ENCODE measurements at regions not wholly inside any gene's neighbourhood (a gene's known extent, or its start where the extent isn't known, plus 50 kb on each side); places are given as distances from the start of the nearest gene placed in this dataset.
"Not testable (repeated sequence)": the region's sequence is repeated elsewhere in the genome, so short reads cannot be mapped to it uniquely, and the experiment has no call there.

DNA sequence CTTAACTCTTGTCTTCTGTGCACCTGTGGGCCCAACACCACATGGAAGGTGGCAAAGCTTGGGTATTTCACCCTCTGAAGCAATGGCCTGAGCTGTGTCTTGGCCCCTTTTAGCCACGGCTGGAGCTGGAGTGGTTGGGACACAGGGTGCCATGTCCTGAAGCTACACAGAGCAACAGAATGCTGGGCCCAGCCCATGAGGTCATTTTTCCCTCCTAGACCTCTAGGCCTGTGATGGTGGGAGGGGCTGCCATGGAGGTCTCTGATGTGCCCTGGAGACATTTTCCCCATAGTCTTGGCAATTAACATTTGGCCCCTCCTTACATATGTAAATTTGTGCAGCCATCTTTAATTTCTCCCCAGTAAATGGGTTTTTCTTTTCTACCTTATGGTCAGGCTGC is 620.8 kb downstream of the RFPL4B start:
- DNase-seq (ENCODE audit: low read depth in 3 of 3, low spot score in 1 of 3): no peak

DNA sequence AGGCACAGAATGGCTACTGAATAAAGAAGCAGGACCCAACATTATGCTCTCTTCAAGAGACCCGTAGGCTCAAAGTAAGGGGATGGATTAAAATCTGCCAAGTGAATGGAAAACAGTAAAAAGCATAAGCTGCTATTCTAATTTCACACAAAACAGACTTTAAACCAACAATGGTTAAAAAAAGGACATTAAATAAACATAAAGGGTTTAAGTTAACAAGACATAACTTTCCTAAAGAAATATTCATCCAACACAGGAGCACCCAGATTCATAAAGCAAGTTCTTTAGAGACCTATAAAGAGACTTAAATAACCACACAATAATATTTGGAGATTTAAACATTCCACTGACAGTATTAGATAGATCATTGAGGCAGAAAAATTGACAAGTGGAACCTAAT is 624.5 kb downstream of the RFPL4B start:
- DNase-seq (ENCODE audit: low read depth in 3 of 3, low spot score in 1 of 3): no peak

DNA sequence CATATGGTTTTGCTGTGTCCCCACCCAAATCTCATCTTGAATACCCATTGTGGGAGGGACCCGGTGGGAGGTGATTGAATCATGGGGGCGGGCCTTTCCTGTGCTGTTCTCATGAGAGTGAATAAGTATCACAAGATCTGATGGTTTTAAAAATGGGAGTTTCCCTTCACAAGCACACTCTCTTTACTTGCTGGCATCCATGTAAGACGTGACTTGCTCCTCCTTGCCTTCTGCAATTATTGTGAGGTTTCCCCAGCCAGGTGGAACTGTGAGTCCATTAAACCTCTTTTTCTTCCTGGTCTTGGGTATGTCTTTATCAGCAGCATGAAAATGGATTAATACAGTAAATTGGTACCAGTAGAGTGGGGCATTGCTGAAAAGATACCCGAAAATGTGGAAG is 627.8 kb downstream of the RFPL4B start:
- DNase-seq (ENCODE audit: low read depth in 3 of 3, low spot score in 1 of 3): not testable (repeated sequence)

DNA sequence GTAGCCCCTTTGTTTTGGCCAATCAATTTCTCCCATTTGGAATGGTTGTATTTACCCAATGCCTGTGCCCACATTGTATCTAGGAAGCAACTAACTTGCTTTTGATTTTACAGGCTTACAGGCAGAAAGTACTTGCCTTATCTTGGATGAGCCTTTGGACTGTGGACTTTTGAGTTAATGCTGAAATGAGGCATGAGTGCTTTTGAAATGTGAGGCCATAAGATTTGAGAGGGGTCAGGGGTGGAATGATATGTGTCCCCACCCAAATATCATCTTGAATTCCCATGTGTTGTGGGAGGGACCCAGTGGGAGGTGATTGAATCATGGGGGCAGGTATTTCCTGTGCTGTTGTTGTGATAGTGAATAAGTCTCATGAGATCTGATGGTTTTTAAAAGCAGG is 629.4 kb downstream of the RFPL4B start:
- not testable (repeated sequence) for DNase-seq (ENCODE audit: low read depth in 3 of 3, low spot score in 1 of 3)

DNA sequence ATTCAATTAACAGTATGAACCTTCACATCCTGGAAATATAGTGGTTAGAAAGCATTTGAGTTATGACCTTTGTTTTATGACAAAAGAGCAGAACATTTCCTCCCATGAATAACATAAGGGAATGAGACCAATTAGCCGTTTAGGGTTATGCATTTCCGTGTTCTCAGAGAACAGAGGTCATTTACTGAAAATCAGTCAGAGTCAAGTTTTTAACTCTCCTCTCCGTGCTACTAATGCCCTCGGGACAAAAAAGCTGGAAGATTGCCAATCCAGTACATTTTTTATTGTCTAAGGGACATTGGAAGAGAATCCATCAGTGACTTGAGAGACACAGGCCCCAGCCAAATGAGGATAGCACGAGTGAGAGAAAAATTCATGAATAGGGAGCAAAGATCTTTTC is 632.7 kb downstream of the RFPL4B start:
- no peak for DNase-seq (ENCODE audit: low read depth in 3 of 3, low spot score in 1 of 3)

DNA sequence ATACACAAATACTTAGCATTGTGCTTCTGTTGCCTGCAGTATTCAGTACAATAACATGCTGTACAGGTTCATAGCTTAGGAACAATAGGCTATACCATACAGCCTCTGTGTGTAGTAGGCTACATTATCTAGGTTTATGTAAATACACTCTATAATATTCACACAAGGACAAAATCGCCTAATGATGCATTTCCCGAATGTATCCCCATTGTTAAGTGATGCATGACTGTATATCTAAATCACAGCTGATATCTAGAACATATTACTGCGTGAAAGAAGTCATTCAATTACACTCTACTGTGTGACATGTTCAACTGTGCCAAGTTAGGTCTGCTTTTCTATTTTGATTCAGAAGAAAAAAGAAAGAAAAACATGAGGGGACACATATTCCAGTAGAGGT is 633.5 kb downstream of the RFPL4B start:
- DNase-seq (ENCODE audit: low read depth in 3 of 3, low spot score in 1 of 3): no peak

DNA sequence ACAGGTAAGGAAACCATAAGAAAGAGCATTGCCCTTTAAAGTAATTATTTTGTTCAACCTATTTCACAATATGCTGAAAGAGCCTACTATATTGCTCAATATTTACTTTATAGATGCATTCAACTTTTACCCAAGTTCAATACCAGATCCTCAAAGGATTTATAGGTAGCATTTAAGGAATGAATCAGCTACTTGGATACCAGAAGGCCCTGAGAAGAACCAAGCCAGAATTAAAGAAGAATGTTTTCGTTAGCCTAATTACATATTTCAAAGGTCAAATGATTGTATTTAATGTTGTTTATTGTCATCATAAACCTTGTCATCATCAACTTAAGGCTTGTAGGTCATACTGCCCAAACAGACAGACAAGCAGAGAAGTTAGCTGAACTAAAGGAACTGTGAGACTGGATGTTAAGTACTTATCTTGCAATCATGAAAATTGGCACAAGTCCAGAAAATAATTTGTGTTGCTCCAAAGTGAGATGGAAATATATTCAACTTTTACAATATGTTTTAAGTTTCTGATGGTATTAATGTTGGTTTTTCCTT is 636.7 kb downstream of the RFPL4B start:
- DNase-seq (ENCODE audit: low read depth in 3 of 3, low spot score in 1 of 3): no peak

DNA sequence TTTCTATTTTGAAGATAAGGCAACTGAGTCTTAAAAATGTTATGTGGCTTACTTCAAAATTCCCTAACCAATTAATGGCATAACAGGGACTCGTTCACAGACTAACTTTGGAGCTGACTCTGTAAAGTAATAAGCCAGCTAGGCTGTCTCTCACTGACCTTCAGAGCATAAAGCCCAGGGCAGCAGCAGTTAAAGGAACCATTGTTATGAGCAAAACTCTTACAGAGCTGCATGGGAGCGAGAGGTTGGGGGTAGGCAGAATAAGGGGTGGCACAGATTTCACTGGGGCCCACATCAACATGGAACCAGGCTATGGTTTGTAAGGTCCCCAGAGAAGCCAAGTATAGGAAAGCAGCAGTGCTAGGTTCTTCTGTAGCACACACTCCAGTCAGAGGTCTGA is 637.8 kb downstream of the RFPL4B start:
- no peak for DNase-seq (ENCODE audit: low read depth in 3 of 3, low spot score in 1 of 3)

DNA sequence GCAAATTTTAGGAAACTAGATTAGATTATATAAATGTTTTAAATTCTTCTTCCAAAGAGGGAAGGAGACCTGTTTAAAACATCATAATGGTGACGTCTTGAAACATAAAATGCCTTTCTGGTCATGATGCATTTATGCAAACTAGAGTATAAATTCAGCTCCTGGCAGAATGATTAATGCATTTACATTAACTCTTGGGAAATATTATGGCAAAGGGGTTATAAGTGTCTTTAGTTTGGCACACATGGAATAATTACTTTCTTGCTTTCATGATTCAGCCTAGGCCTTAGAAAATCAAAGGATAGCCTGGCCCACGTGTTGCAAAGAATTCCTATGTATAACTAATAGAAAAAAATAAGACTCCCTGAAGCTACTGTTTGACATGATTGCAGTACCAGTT is 639.2 kb downstream of the RFPL4B start:
- no peak for DNase-seq (ENCODE audit: low read depth in 3 of 3, low spot score in 1 of 3)

DNA sequence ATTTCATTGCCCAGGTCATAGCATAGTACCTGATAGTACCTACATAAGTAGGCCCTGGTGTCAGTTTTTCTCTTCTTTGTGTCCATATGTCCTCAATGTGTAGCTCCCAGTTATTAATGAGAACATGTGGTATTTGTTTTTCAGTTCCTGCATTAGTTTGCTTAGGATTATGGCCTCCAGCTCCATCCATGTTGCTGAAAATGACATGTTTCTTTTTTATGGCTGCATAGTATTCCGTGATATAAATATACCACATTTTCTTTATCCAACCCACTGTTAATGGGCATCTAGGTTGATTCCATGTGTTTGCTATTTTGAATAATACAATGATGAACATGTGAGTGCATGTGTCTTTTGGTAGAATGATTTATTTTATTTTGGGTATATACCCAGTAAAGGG is 641.6 kb downstream of the RFPL4B start:
- no peak for DNase-seq (ENCODE audit: low read depth in 3 of 3, low spot score in 1 of 3)

DNA sequence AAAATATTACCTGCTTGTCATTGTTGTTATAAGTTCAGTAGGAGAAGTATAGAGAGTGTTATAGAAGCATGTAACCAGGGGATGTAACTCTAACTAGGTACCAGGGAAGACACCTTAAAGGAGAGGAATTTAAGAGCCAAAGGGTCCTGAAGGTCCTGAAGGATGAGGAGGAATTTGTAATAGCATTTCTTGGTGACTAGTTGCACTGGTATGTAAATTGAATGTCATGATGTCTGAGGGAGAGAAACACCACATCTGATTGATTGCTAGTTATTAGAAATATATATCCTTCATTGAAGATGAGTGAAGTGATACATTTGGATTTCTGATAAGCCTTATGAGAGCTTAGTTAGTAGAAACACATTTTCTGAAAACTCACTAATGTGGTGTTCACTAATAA is 643.8 kb downstream of the RFPL4B start:
- DNase-seq (ENCODE audit: low read depth in 3 of 3, low spot score in 1 of 3): no peak

DNA sequence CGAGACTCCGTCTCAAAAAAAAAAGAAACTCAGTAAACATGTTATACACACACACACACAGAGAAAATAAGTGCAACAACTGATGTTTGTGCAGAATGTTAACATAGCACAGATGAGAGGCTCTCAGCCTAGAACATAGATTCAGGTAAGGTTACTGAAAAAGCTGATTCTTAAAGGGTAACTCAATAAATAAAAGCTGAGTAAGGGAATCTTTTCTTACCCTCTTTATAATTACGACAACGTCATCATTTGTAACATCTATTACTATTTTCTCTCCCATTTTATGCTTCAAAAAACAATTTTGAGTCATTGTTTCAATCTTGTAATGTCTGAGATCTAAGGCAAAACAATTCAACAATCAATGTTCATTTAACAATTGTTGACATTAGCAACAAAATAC is 644.8 kb downstream of the RFPL4B start:
- DNase-seq (ENCODE audit: low read depth in 3 of 3, low spot score in 1 of 3): no peak

DNA sequence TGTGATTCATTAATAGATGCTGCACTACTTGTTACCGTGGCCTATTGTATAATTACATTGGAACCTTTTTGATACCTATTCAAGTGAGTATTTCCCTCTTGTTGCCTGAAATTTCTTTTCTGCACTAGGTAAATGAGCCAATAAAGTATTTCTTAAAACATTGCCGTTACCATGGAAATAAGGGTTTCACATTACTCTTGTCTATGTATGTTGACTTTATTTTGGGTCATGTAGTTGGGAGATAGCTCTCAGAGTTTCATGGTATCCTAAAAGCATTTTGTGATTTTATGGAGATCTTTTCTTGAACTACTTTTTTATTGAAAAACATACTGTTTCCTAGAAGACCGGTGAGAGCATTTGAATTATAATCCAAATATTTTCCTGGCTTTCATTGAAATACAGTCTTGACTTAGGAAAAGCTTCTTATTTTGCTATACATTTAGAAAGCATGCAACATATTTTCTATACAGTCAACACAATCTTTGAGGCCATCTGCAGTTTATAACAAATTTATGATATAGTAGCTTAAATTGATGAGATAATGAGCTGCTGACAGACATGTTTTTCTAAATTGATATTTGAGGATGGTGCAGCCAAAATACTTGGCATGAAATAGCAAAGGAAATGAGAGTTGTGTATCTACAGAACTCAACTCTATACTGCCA is 650.4 kb downstream of the RFPL4B start:
- DNase-seq (ENCODE audit: low read depth in 3 of 3, low spot score in 1 of 3): no peak

DNA sequence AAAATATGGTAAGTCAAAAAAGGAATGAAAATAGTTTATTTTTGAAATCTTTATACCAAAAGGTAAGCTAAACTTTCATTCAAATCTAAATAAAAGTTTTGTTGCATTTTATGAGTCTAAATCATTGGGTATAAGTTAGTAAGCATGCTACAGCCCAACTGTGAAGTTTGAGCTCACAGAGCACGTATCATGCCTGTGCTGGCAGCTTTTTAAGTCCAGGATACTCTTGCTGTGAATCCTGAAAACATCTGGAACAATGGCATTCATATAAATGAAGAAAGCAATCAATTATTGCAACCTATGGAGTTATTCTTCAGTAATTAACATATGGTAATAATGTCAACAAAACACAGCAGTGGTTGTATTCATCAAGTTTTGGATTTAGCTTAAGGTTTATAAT is 656.9 kb downstream of the RFPL4B start:
- DNase-seq (ENCODE audit: low read depth in 3 of 3, low spot score in 1 of 3): no peak

DNA sequence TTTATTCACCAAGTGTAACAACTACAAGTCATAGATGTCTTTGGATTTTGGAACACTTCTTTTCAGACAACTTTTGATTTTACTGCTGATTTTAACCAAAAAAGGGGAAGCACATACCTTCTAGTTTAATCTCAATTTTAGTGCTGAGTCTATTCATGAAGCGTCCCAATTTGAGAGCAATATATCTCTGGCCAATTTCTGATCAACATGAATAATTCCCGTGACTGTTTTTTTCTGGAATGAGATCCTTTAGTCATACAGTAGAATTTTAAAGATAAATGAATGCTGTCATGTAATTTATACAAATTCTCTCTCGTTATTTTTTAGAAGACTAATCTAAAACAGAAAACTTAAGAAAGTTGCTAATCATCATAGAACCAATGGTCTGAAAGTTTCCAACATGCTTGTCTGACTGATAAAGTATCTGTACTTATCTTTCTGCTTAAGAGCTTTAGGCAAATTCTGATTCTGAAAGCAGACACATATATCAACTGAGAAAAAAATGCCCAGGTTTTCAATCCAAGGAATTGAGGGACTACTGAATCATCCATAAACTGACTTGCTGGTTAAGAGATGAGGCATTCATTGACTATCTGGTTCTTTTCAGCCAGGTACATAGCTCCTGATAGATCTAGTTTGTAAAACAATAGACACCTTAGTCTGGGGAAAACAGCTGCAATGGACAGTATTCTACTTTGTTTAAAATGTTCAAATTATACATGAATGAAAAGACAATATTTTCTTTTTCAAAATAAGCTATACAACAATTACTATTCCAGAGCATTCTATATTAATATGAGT is 657.5 kb downstream of the RFPL4B start:
- no peak for DNase-seq (ENCODE audit: low read depth in 3 of 3, low spot score in 1 of 3)

DNA sequence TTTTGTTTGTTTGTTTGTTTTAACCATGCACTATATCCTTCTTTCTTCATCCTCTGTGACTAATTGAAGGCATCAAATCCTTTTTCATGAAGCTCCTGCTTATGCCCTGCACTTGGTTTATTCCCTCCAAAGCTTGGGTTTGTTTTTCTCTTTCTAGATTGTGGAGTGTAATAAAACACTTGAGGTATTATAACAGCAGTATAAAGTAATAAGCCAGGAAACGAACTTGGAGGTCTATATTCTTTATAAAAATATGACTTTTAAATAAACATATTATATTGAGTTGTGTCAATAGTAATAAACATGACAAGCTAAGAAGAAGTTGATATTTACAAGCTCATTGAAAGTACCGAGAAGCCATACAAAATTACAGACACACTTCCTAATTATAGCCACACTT is 659.4 kb downstream of the RFPL4B start:
- no peak for DNase-seq (ENCODE audit: low read depth in 3 of 3, low spot score in 1 of 3)

DNA sequence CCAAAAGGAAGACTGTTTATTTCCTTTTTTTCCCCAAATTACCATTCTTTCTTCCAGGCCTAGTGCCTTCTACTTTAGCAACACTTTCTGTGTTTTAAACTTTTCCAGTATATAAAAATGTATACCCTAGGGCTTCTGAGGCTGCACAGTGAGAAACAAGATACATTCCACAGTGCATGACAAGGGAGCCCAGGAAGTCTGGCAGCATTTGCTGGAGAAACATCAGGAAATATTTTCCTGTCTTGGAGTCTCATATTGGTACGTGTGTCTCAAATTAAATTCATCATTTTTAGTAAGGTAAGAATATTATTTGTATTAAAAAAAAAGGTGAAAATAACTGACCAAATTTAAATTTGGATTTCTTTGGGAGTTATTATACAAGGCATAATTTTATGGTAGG is 662.6 kb downstream of the RFPL4B start:
- no peak for DNase-seq (ENCODE audit: low read depth in 3 of 3, low spot score in 1 of 3)

DNA sequence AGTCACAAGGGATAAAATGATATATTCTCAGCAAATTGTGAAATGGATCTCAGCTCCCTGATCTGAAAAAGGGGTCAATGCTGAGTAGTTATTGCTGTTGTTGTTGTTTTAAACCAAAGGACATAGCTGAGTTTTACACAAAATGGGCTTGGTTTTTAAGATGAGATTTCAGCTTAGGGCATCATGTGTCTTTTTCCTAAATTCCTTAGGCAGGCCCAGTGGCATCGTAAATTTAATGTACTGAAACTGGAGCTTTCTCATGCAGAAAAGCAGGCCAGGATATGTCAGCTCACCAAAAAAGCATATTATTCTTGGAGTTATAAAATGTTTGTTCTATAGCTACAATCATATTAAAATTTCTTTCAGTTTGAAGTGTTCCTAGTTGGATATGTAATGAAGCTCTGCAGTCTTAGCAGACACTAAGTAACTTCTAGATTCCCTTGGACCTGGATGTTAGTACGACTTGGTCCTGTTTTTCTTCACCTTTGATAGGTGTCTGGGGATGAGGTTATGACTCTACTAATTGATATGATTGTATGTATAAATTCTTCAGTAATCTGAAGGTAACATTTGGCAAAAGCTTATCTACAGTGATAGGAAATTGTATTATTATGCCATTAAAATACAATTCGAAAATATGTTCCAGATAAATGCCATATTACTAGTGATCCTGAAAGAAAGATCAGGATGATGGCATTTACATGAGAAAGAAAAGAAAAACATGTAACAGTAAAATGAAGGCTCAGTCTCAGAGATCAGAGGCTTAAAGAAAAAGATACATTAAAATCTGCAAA is 663.3 kb downstream of the RFPL4B start:
- DNase-seq (ENCODE audit: low read depth in 3 of 3, low spot score in 1 of 3): no peak

DNA sequence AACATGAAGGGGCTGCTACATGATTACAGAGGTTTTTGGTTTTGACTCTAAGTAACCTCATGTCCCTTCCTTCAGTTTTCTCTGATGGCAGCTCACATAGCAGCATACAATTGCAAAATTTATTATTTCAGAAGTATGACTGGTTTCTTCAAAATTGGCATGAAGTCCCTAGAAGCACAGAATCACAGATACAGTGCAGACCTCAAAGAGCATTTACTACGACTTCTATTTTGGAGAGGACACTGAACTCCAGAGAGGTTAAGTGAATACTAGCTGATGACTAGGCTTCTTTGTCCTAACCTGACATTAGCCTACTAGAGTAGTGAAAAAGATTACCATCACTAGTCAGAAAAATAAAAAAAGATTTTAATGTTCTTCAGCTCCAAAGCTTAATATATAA is 664.3 kb downstream of the RFPL4B start:
- DNase-seq (ENCODE audit: low read depth in 3 of 3, low spot score in 1 of 3): no peak

DNA sequence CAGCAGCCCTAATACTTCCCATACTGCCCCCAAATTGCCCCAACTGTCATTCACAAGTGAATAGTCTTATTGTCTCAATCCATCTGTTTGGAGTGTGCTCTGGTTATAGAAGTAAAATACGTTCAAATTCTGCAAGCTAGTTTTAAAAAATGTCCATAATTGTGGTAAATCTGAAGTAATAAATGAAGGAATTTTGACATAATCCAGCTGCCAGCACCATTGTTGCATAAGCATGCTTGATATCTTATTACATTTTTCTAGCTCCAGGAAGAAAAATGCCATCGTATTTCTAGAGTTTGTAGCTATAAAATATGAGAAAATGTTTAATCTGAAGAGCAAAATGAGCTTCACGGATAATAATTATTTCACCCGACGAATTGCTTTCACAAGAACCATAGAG is 664.7 kb downstream of the RFPL4B start:
- no peak for DNase-seq (ENCODE audit: low read depth in 3 of 3, low spot score in 1 of 3)

DNA sequence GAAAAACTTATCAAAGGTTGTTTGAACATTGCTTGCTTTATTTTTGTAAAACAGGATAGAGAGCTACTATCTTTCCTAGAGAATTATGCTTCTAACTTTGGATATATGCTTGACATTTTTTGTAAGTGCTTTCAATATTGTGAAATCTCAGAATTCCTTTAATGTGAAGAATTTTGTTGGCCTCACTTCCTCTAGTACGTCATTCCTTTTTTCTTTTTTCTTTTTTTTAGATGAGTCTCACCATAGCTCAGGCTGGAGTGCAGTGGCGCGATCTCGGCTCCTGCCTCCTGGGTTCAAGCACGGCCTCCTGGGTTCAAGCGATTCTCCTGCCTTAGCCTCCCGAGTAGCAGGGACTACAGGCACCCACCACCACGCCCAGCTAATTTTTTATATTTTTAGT is 668.1 kb downstream of the RFPL4B start:
- DNase-seq (ENCODE audit: low read depth in 3 of 3, low spot score in 1 of 3): no peak

DNA sequence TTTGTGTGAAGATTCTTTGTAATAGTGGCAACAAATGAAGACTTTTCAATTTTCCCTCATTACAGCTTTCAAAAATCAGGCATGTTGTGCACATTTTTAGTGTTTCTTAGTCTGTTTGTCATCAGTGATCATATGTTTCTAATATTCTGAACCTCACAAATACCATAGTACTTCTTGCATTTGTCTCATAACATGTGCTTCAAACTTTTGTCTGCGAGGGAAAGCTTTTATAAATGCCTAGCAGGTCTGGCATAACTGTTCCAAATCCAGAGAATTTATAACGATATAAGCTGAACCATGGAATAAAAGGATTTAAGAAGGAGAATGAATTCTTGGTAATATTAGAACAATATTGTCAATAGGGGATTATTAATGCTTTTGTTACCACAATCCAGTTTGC is 670.2 kb downstream of the RFPL4B start:
- DNase-seq (ENCODE audit: low read depth in 3 of 3, low spot score in 1 of 3): no peak
